Esophagus muscularis mucosa (tissue), 3 donors: ENCODE measurements at regions not wholly inside any gene's neighbourhood (a gene's known extent, or its start where the extent isn't known, plus 50 kb on each side); places are given as distances from the start of the nearest gene placed in this dataset.

ENCODE experiments used
- POLR2A ChIP-seq: fragments of 450-650 bp; IDR thresholded peaks from one replicate; pipeline ENCODE4 v1.6.1; 2017; ENCODE audit warnings: antibody characterized with exemption, moderate library complexity, mild to moderate bottlenecking, low read depth
- POLR2AphosphoS5 ChIP-seq, 2 donors: sonication (generic); formaldehyde crosslinking; IDR thresholded peaks; one replicate each; pipeline ENCODE4 v1.6.1; 2017; ENCODE audit warnings: antibody characterized with exemption in 2 of 2
- TF ChIP-seq, protein P1 (sequence below), 3 experiments: fragments of 200-600 bp in 2 of 3; fragments of 450-650 bp in 1 of 3; sonication (generic) in 2 of 3; IDR thresholded peaks; one replicate each; pipeline ENCODE4 v1.5.1; 2017 to 2019; ENCODE audit warnings: antibody characterized with exemption in 3 of 3, mild to moderate bottlenecking in 2 of 3, moderate library complexity in 1 of 3

- TF ChIP-seq, protein P1, sequence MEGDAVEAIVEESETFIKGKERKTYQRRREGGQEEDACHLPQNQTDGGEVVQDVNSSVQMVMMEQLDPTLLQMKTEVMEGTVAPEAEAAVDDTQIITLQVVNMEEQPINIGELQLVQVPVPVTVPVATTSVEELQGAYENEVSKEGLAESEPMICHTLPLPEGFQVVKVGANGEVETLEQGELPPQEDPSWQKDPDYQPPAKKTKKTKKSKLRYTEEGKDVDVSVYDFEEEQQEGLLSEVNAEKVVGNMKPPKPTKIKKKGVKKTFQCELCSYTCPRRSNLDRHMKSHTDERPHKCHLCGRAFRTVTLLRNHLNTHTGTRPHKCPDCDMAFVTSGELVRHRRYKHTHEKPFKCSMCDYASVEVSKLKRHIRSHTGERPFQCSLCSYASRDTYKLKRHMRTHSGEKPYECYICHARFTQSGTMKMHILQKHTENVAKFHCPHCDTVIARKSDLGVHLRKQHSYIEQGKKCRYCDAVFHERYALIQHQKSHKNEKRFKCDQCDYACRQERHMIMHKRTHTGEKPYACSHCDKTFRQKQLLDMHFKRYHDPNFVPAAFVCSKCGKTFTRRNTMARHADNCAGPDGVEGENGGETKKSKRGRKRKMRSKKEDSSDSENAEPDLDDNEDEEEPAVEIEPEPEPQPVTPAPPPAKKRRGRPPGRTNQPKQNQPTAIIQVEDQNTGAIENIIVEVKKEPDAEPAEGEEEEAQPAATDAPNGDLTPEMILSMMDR (IDR thresholded peaks at IDR 0.05) = no peak
- no peak for TF ChIP-seq POLR2A
- TF ChIP-seq POLR2AphosphoS5 (IDR thresholded peaks at IDR 0.05) = no peak
These were observed 972.3 kb upstream of the DDX18 start for GRCh38 chr2:116842164-116842563.
